IPS DF 19.7 (cell line): ENCODE measurements at regions not wholly inside any gene's neighbourhood (a gene's known extent, or its start where the extent isn't known, plus 50 kb on each side); places are given as distances from the start of the nearest gene placed in this dataset.
"Not testable (repeated sequence)": the region's sequence is repeated elsewhere in the genome, so short reads cannot be mapped to it uniquely, and the experiment has no call there.

ENCODE experiments used
- DNase-seq: peaks from one replicate; pipeline ENCODE4 v3.0.0-alpha.2; 2013; ENCODE audit warnings: low read depth, low spot score

DNA sequence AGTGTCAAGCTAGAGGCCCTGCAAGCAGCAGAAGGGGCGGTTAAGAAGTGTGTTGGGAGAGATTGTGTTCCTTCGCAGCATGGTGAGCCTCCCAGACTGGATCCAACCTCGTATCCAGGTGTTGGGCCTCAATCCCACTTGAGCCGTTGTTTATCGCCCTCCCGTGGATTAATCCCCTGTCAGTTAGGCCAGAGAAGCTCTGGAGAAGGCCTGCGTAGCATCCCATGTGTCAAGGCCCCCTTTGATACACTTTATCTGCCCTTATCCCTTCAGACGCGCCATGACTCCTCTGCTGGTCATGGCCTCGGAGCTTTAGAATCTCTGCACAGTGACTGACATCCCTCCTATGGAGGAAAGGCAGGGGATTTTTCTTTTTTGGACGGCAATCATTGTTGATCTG, 181.0 kb downstream of the ZFP64 start:
- DNase-seq: no peak

- no peak for DNase-seq
Measured at GRCh38 chr20:52008874-52009273, 182.7 kb downstream of the ZFP64 start.

DNA sequence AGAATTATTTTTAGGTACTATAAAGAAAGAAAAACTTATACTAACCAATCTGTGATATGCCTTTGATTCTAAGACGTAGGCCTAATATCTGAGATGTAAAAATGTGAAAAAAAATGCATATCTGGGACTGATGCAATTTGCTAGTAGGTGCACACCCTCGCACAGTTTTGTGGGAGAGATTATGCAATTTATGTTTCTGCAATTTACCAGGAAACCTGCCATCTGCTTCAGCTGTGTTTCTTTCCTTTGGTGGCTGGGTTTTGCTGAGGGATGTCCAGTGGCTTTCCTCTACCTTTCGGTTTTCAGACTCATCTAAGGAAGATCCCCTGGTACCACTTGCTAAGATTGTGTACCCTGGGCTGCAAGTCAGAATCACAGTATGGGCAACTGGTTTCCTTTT, 186.9 kb downstream of the ZFP64 start:
- DNase-seq: no peak

DNA sequence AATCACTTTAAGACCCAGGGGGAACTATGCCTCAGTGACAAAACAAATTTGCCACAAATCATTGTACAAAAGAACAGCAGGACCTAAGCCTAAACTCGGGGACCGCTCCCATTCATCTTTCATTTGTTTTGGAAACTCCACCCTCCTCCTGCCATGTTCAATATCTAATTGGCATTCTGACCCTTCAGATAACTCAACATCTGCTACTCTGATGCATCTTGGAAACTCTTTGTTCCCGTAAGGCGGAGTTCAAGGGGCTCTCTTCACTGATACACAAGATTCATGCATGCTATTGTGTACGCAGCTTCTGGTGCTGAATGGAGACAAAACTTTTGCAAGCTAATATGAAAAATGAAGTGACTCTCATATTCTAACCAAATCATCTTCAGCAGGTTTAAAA, 187.6 kb downstream of the ZFP64 start:
- no peak for DNase-seq

DNA sequence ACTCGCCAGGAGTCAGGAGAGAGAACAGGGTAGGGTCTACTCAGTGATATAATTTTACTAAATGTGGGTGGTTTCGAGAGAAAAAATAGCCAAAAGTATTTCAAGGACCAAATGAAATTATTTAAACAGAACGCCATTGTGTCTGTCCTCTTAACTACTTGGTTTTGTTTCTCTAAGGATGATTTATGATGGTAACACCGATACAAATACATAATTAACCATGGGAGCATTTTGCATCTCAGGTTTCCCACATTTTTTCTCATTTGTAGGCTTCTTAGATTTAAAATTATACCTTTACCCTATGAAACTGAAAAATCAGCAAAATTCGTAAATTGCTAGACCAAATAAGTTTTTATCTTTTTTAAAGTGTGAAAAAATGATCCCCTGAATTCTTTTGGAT, 188.2 kb downstream of the ZFP64 start:
- DNase-seq: no peak

- DNase-seq: no peak
Measured at GRCh38 chr20:52001999-52002666, 189.4 kb downstream of the ZFP64 start.

DNA sequence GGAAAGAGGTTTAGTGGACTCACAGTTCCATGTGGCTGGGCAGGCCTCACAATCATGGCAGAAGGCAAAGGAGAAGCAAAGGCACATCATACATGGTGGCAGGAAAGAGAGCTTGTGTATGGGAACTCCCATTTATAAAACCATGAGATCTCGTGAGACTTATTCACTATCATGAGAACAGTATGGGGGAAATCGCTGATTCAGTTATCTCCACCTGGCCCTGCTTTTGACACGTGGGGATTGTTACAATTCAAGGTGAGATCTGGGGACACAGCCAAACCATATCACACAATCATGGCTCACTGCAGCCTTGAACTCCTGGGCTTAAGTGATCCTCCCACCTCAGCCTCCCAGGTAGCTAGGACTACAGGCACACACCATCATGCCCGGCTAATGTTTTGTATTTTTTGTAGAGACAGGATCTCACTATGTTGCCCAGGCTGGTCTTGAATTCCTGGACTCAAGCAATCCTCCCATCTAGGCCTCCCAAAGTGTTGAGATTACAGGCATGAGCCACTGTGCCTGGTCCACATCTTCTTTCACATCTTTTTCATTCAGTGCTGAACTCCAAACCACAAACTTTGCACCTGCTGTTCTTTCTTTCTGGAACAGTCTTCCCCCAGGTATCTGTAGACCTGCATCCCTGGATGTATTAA, 194.2 kb downstream of the ZFP64 start:
- DNase-seq: not testable (repeated sequence)

- no peak for DNase-seq
Measured at GRCh38 chr20:51995551-51995951, 193.2 kb upstream of the SALL4 start.

- no peak for DNase-seq
Measured at GRCh38 chr20:51994751-51995417, 192.6 kb upstream of the SALL4 start.

DNA sequence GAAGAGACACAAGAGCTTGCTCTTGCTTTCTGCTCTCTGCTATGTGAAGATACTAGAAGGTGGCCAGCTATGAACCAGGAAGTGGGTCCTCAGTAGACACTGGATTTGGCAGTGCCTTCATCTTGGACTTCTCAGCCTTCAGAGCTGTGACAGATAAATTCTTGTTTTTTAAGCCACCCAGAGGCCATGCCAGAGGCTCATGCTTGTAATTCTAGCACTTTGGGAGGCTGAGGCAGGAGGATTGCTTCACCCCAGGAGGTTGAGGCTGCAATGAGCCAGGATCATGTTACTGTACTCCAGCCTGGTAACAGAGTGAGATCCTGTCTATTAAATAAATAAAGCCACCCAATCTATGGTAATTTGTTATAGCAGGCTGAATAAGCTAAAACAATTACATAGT, 185.5 kb upstream of the SALL4 start:
- DNase-seq: no peak

GRCh38 chr20:51985013-51985415, 182.7 kb upstream of the SALL4 start:
- no peak for DNase-seq

GRCh38 chr20:51980277-51980676, 178.0 kb upstream of the SALL4 start:
- no peak for DNase-seq

DNA sequence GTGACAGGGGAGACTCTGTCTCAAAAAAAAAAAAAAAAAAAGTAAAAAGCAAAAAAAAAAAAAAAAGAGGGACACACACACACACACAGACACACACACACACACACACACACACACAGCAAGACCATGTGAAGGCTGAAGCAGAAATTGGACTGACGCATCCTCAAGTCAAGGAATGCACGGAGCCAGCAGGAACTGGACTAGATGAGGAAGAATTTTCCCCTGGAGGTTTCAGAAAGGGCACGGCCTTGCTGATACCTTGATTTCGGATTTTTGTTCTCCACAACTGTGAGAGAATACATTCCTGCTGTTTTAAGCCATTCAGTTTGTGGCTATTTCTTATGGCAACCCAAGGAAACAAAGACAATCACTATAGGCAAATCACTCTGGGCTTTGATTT, 176.9 kb upstream of the SALL4 start:
- no peak for DNase-seq

GRCh38 chr20:51978070-51978501, 175.8 kb upstream of the SALL4 start:
- no peak for DNase-seq

GRCh38 chr20:51972056-51972455, 169.7 kb upstream of the SALL4 start:
- DNase-seq: no peak

DNA sequence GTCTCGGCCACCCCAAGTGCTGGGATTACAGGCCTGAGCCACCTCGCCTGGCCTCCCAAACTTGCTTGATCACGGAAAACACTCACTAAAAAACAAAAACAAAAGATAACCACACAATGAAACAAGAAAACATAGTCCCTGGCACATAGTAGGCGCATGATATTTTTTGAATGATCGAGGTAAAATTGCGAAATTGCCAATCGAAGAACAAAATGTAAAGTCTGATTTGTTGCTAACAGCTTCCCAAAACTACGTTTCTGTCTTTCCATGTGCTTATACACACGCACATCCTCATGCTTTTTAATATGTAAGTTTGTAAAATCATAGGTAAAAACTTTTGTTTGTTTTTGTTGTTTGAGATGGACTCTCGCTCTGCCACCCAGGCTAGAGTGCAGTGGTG, 168.5 kb upstream of the SALL4 start:
- DNase-seq: no peak

GRCh38 chr20:51969191-51969590, 166.9 kb upstream of the SALL4 start:
- DNase-seq: no peak

DNA sequence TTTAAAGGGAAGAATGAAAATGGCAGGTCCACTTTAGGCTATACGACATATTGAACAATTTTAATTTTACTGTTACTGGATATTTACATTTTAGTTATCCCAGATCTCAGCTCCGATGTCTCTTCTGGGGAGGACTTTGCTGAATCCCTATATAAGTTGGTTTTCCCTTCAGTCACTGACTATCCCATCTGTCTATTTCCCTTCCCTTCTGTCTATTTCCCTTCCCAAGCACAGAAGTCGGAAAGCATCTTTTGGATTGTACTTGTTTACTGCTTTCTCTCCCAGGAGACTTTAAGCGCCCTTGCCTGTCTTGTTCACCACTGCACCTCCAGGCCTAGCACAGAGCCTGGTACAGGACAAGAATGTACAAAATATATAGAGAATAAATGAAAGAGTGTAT, 165.8 kb upstream of the SALL4 start:
- no peak for DNase-seq

DNA sequence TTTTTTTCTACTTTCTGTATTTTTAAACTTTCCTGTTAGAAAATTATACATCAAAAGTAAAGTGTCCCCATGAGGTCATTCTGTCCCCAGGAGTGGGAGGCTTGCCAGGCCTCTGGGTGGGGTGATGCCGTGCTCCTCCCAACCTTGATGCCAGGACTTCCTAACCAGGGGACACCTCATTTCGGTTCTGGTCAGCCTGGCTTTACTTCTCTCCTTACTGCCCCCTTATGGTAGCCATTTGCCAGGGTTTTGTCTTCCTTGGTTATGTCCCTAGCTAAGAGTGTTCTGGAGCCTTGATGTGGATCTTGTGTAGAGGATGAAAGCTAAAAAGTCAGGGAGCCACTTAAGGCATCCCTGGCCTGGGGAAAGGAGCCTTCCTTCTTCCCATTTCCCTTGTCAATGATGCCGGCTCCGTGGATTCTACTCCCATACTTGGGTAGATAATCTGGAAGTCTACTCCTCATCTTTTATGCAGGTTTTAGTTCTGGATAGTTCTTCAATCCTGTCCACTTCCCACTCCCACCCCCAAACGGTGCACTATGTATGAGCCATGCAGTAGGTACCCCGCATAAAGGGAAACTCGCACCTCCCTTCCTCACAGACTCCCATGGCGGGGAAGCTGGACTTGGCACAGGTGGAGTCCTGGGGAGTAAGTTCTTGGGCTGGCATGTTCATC, 164.1 kb upstream of the SALL4 start:
- DNase-seq: peak; percentile 85

DNA sequence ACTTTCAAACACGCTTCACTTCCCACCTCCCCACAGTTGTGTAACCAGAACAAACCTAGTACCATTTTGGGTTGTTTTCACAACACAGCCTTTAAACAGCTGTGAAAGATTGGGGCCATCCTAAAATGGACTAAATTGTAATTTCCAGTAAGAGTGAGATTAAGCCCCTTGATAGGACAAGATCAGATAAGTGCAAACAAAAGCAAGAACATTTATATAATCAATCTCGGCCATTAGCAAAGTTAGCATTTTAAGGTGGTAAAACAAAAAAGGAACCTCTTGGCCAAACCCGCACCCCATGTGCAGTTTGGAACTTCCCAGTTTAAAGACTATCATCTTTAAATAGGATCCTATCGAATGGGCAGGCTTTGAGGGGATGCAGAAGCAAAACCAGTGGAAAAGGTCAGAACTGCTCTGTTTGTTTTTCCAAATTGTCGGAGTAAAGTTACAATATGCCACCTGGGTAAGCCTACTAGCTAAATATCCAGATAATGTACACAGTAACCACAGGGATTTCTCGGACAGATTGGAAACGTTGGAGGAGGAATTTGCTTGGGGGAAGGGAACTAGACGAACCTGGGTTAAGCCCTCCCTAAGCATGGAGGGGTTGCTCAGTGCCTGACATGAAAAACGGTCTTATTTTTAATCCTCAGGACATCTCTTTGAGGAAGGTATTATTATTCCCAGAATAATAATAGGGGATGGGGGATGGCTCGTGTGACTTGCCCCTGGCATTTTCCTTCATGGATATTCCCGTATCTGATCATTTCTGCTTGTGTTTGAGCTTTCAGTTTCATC, 159.8 kb upstream of the SALL4 start:
- no peak for DNase-seq

DNA sequence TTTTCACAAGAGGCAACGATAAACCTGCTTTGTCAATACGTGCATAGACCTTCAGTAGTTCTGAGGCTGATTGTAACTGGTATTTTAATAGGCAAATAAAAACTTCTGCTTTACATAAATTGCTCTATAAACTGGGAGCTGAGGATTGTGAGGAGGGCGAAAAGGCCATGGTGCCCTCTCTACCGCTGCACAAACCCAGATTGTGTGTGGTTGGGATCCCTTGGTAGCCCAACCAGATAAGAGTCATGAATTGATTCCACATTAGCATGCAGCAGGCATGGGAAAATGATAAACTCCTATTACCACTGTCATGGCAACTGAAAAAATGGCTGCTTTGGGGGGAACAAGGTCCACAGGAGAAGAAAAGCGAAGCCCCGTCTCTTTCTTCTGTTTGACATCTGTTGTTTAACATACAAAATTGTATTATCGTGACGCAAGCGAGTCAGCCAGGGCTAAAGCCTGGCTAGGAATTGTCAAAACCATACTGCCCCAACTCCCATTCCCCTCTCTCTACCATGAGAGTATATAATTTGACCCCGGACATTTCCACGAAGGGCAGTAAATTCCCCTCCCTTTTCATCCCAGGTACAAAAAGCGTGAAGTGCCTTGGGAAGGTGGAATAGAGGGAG, 157.8 kb upstream of the SALL4 start:
- DNase-seq: no peak
